Kidney epithelial cell (primary cell): ENCODE measurements at regions not wholly inside any gene's neighbourhood (a gene's known extent, or its start where the extent isn't known, plus 50 kb on each side); places are given as distances from the start of the nearest gene placed in this dataset.

Source experiments
- DNase-seq: peaks from one replicate; pipeline ENCODE4 v3.0.0-alpha.2; 2010; ENCODE audit warnings: low read depth
- H3K27me3 ChIP-seq: 2 replicates; pipeline ENCODE4 v1.6.0; 2011; ENCODE audit warnings: low read length; ENCODE audit not compliant: control insufficient read depth, insufficient read depth
- H3K36me3 ChIP-seq: 2 replicates; pipeline ENCODE4 v1.5.1; 2011; ENCODE audit warnings: low read length; ENCODE audit not compliant: control insufficient read depth, insufficient read depth
- H3K4me3 ChIP-seq: 2 replicates; pipeline ENCODE4 v1.5.1; 2011; ENCODE audit warnings: low read depth, mild to moderate bottlenecking, control low read depth, low read length
- CTCF ChIP-seq: IDR thresholded peaks from 2 replicates; pipeline ENCODE4 v1.5.1; 2011; ENCODE audit warnings: mild to moderate bottlenecking, moderate library complexity, low read length, control low read depth, inconsistent platforms; ENCODE audit not compliant: insufficient read depth, poor library complexity, severe bottlenecking

GRCh38 chr21:31493350-31493880, 149.4 kb upstream of the TIAM1 start:
- H3K27me3 ChIP-seq: no peaks in the 10 kb centered on the region
- no peak overlapping the region for H3K4me3 ChIP-seq
- TF ChIP-seq CTCF: no peak
- H3K36me3 ChIP-seq: no peaks in the 10 kb centered on the region
- no peak for DNase-seq

GRCh38 chr21:31491617-31492016, 147.6 kb upstream of the TIAM1 start:
- no peak overlapping the region for H3K4me3 ChIP-seq
- DNase-seq: no peak

GRCh38 chr21:31490443-31490842, 146.4 kb upstream of the TIAM1 start:
- TF ChIP-seq CTCF: no peak
- no peak overlapping the region for H3K4me3 ChIP-seq
- DNase-seq: no peak
- no peaks in the 10 kb centered on the region for H3K27me3 ChIP-seq
- no peaks in the 10 kb centered on the region for H3K36me3 ChIP-seq

More at GRCh38 chr21:31491617-31492016, 147.6 kb upstream of the TIAM1 start:
- Histone ChIP-seq H3K27me3 (no peaks in the 10 kb centered on the region), H3K36me3 (no peaks in the 10 kb centered on the region)
- TF ChIP-seq CTCF: no peak

- DNase-seq: no peak
- TF ChIP-seq CTCF: no peak
- Histone ChIP-seq H3K27me3 (no peaks in the 10 kb centered on the region), H3K36me3 (no peaks in the 10 kb centered on the region), H3K4me3 (no peak overlapping the region)
Observed at GRCh38 chr21:31489726-31490125, 145.7 kb upstream of the TIAM1 start.

GRCh38 chr21:31489014-31489413, 145.0 kb upstream of the TIAM1 start:
- H3K36me3 ChIP-seq: no peaks in the 10 kb centered on the region
- no peak for DNase-seq
- no peak overlapping the region for H3K4me3 ChIP-seq
- no peak for TF ChIP-seq CTCF
- H3K27me3 ChIP-seq: no peaks in the 10 kb centered on the region

- no peak for TF ChIP-seq CTCF
- H3K27me3 ChIP-seq: no peaks in the 10 kb centered on the region
- no peak for DNase-seq
- H3K4me3 ChIP-seq: no peak overlapping the region
- no peaks in the 10 kb centered on the region for H3K36me3 ChIP-seq
Observed at GRCh38 chr21:31484219-31484618, 140.2 kb upstream of the TIAM1 start.
